NCI-H774 (cell line): ENCODE measurements at regions not wholly inside any gene's neighbourhood (a gene's known extent, or its start where the extent isn't known, plus 50 kb on each side); places are given as distances from the start of the nearest gene placed in this dataset.
"Not testable (repeated sequence)": the region's sequence is repeated elsewhere in the genome, so short reads cannot be mapped to it uniquely, and the experiment has no call there.

Source experiments
- DNase-seq: peaks from one replicate; lab custom pipeline; 2025; lab: John Stamatoyannopoulos, UW

DNA sequence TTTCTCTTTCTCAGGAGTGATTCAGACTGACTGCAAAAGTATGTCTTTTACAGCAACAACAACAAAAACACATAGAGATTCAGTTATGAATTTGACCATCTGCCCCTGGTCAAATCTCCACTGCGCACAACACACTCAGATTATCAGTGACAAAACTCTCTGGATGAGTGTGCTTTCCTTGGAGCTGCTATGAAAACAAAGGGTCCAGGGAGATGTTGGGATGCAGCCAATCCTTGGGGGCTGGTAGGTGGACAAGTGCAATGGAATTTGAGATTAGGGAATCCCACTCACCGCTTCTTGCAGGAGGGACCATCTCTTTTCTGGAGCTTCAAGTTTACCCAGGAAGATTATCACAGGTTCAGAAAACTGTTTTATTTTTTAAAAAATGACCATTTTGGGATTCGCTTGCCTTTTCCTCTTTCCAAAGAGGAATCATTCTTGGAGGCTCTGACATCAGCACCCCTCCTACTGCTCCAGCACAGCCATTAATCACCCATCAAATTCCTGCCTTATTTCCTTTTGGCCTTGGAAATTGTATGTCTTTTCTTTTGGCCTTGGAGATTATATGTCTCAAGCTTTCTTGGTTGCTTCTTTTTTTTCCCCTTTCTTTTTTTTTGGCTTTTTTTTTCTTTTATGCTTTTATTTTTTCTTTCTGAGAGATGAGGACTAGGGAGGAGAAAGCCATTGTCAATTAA is 311.8 kb downstream of the TSHZ3 start:
- DNase-seq, result no peak

DNA sequence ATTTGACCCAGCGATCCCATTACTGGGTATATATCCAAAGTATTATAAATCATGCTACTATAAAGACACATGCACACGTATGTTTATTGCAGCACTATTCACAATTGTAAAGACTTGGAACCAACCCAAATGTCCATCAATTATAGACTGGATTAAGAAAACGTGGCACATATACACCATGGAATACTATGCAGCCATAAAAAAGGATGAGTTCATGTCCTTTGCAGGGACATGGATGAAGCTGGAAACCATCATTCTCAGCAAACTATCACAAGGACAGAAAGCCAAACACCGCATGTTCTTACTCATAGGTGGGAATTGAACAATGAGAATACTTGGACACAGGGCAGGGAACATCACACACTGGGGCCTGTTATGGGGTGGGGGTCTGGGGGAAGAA is 317.8 kb downstream of the TSHZ3 start:
- not testable (repeated sequence) for DNase-seq

GRCh38 chr19:31023038-31023437 is 326.2 kb downstream of the TSHZ3 start:
- DNase-seq, result no peak

DNA sequence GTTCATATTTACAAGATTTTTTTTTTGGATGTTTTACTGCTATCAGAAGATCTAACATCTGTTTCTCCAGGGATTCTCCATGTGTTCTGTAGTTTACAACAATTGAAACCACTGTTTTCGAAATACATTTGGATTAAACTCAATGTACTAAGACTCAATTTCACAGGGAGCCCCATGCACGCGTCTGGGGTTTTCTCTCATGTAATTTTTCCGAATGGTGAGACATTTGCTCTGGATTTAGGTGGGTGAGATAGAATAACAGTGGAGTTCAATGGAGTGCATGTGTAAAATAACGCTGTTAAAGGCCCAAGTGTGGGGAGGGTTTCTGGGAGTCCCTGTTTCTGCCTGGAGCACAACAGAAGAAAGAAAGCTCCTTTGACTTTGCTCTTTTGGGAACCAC is 330.3 kb downstream of the TSHZ3 start:
- DNase-seq, result no peak

DNA sequence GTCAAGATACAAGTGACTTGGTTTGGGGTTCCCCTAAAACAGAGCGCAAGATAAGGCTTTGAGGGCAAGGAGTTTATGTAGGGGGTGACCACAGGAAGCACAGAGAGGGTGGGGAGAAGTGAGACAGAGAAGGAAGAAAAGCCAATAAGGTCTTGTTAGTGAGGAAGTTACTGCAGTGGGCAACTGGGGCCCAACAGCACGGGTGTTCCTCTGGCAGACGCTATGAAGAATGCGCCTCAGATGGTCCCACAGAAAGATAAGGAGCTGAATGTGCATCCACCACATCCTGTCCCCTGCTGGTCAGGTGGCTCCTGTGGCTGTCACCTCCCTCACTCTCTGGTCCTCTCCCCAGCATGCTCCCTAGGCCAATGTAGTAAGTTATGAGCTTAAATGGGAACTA is 333.5 kb downstream of the TSHZ3 start:
- no peak for DNase-seq

GRCh38 chr19:31014668-31015067 is 334.6 kb downstream of the TSHZ3 start:
- no peak for DNase-seq

DNA sequence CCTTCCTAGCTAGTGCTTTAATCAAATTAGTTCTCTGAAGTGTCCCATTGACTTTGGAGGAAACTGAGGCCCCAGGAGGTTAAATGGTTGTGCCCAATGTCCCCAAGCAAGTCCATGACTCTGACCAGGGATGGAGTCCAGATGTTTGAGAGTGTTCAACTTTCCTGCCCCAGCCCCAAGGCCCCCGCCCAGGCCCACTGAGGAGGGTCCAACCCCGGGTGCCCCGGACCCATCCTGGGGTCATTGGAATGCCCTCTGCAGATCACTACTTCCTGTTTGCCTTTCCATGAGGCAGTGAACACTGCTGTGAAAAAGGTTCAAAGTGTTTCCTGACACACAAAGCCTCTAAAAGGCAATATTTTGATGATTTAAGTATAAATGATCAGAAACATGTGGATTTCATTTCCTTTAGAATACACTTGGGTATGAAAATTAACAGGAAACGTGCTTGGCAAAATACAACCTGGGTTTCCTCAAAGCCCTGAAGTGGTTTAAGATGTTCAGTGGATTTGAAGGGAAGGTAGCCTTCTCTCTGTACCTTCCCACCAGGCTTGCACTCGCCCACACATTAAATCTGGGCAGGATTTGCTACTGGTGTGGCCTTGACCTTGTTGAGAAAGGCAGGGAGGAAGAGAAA is 335.7 kb downstream of the TSHZ3 start:
- DNase-seq, result no peak

DNA sequence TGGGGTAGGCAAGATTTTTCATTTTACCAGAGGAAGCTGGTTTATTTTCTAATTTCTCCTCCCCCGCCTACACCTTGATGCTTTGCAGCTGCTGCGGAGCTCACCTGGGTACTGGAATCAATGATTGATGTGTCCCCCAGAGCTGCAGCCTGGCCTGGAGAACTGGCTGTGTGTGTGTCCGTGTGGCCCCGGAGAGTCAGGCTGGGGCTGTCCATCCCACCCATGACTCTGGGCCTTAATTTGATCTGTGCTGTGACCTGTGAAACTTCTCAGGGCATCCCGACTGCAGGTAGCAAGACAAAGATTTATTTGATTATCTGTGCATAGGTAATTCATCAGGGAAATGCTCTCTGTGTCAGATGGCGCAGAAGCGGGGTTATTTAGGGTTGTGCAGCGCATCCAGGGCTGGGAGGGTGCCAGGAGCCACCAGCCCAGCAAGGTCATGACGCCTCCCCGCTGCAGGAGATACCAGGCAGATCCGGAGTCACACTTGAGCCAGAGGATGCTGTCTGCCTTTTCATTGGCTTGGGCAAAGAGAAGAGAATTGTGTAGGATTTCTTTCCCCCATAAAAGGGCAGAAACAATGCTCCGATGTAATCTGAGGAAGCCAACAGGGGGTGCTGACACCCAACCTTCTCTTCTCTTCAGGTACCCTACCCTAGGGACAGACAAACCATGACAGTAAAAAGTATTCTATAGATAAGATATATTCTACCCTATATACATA is 346.6 kb downstream of the TSHZ3 start:
- DNase-seq, result no peak

GRCh38 chr19:31001991-31002390 is 347.2 kb downstream of the TSHZ3 start:
- DNase-seq, result no peak

GRCh38 chr19:31000913-31001312 is 348.3 kb downstream of the TSHZ3 start:
- DNase-seq, result no peak

- DNase-seq, result no peak
Observed at GRCh38 chr19:30999726-31000125, 349.5 kb downstream of the TSHZ3 start.

GRCh38 chr19:30997222-30997621 is 352.0 kb downstream of the TSHZ3 start:
- DNase-seq, result no peak

DNA sequence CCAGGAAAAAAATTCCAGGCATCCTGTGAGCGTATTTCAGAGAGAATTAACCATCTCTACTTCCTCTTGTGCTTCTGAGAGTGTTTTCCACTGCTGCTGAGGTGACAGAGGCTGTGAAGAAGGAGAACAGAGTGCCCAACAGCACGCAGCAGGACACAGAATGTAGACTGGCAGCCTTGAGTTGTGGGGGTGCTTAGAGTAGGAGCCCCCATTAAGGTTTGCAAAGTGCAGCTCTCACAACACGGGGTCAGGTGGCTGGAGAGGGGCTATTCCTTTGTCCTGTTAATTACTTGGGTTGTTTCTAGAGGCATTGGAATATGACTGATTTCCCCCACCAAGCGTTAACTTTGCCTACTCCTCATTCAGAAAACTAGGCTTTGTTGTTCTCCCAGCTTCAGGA is 370.6 kb downstream of the TSHZ3 start:
- DNase-seq, result no peak

DNA sequence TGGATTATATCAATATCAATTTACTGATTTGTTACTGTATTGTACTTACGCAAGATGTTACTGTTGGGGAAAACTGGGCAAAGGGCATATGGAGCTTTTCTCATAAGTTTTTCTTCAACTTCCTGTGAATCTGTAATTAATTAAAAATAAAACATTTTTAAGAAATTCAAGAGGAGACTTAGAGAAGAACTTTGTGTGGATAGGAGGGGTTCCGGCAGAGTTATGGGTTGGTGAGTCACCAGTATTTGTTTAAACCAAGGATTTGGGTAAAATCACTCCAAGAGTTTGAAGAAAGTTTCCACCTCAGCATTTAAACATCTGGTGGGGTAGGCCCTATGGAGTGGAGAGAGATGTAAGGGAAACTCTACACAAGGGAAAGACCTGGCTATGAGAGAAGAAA is 379.6 kb downstream of the TSHZ3 start:
- DNase-seq, result no peak

GRCh38 chr19:30968841-30969399 is 380.3 kb downstream of the TSHZ3 start:
- DNase-seq, result no peak

DNA sequence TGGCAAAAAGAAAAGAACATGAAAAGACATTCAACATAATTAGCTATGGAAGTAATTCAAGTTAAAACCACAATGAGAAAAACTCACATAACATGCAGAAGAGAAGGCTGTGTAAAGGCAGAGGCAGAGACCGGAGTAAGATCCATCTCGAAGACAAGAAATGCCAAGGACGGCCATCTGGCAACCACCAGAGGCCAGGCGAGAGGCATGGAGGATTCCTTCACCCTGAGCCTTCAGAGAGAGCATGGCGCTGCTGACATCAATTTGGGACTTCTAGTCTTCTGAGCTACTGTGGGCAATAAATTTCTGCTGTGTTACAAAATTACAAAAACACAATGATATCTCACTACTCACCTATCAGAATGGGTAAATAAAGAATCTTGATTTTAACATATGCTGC is 381.0 kb downstream of the TSHZ3 start:
- no peak for DNase-seq

- DNase-seq, result no peak
Observed at GRCh38 chr19:30966486-30966885, 382.8 kb downstream of the TSHZ3 start.

GRCh38 chr19:30959011-30959410 is 390.2 kb downstream of the TSHZ3 start:
- no peak for DNase-seq

GRCh38 chr19:30955112-30956104 is 393.8 kb downstream of the TSHZ3 start:
- no peak for DNase-seq

DNA sequence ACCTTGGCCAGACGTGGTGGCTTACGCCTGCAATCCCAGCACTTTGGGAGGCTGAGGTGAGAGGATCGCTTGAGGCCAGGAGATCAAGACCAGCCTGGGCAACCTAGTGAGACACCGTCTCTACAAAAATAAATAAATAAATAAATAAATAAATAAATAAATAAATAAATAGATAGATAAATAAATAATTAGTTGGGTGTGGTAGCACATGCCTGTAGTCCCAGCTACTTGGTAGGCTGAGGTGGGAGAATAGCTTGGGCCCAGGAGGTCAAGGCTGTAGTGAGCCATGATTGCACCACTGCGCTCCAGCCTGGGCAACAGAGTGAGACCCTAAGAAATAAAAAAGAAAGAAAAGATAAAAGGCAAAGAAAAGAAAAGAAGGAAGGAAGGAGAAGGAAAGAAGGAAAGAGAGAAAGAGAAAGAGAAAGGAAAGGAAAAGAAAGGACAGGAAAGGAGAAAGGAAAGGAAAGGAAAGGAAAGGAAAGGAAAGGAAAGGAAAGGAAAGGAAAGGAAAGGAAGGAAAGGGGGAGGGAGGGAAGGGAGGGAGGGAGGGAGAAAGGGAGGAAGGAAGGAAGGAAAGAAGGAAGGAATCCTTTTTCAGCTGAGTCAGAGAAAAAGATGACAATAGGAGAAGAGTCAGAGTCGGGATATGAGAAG is 404.8 kb downstream of the TSHZ3 start:
- DNase-seq, result not testable (repeated sequence)
